WTC11 (cell line): ENCODE measurements at regions not wholly inside any gene's neighbourhood (a gene's known extent, or its start where the extent isn't known, plus 50 kb on each side); places are given as distances from the start of the nearest gene placed in this dataset.

Source experiments
- CREM ChIP-seq: sonication (generic); formaldehyde crosslinking; IDR thresholded peaks from 2 replicates; pipeline ENCODE4 v1.8.1; 2022; ENCODE audit warnings: mild to moderate bottlenecking, missing genetic modification reagents, moderate library complexity
- GABPB1 ChIP-seq: sonication (generic); formaldehyde crosslinking; IDR thresholded peaks from 2 replicates; pipeline ENCODE4 v1.8.1; 2023; ENCODE audit warnings: mild to moderate bottlenecking, missing genetic modification reagents
- TF ChIP-seq, protein P1 (sequence below): fragments of 250-450 bp; sonication (Bioruptor Pico); conservative IDR thresholded peaks from 2 replicates; pipeline ENCODE4 v1.9.0; 2021; ENCODE audit warnings: mild to moderate bottlenecking
- TF ChIP-seq, protein P2 (sequence below): fragments of 200-600 bp; IDR thresholded peaks from 2 replicates; pipeline ENCODE4 v1.8.0; 2022; ENCODE audit warnings: antibody characterized with exemption
- TF ChIP-seq, protein P3 (sequence below): sonication (generic); formaldehyde crosslinking; IDR thresholded peaks from 2 replicates; pipeline ENCODE4 v1.8.0; 2022; ENCODE audit warnings: mild to moderate bottlenecking, missing genetic modification reagents
- TF ChIP-seq, protein P4 (sequence below): sonication (generic); formaldehyde crosslinking; IDR thresholded peaks from 2 replicates; pipeline ENCODE4 v1.8.1; 2023; ENCODE audit warnings: mild to moderate bottlenecking, missing genetic modification reagents, borderline replicate concordance
- TF ChIP-seq, protein P5 (sequence below): sonication (generic); formaldehyde crosslinking; IDR thresholded peaks from 2 replicates; pipeline ENCODE4 v1.8.1; 2023; ENCODE audit warnings: mild to moderate bottlenecking, missing genetic modification reagents, moderate library complexity
- TF ChIP-seq, protein P6 (sequence below): sonication (generic); formaldehyde crosslinking; IDR thresholded peaks from 2 replicates; pipeline ENCODE4 v1.8.0; 2022; ENCODE audit warnings: mild to moderate bottlenecking, missing genetic modification reagents

DNA sequence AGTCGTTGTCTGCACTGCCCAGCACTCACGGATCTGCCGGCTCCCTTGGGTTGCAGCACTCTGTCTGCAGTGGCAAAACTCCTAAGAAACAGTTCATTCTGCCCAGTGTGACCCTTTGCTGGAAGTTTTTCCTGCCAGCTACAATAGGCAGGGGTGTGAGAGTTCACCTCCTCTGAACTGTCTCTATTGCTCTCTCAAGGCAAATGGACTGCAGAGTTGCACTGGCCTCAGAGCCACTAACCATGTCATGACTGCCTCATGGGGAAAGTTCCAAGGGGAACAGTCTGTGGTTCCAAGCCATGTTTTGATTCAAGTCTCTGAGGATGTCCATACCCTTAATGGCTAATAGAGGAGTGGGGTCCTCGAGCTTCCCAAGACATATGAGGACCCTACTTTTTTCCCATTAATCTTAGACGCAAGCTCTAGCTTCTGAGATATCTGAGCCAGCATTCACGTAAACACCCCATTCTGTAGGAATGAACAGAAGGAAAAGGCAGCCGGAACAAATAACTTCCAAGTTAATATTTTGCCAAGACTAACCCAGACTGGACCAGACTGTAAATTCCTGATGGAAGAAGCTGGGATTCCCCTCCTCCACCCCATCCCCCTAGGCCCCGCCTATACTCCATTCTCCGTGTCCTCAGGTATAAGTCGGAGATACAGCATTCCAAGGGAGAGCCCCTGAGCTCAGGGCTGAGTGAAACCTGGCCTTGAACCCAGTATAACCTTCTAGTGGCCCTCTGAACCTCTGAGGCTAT lies 93.8 kb upstream of the AKT3 start:
- TF ChIP-seq, protein P1, sequence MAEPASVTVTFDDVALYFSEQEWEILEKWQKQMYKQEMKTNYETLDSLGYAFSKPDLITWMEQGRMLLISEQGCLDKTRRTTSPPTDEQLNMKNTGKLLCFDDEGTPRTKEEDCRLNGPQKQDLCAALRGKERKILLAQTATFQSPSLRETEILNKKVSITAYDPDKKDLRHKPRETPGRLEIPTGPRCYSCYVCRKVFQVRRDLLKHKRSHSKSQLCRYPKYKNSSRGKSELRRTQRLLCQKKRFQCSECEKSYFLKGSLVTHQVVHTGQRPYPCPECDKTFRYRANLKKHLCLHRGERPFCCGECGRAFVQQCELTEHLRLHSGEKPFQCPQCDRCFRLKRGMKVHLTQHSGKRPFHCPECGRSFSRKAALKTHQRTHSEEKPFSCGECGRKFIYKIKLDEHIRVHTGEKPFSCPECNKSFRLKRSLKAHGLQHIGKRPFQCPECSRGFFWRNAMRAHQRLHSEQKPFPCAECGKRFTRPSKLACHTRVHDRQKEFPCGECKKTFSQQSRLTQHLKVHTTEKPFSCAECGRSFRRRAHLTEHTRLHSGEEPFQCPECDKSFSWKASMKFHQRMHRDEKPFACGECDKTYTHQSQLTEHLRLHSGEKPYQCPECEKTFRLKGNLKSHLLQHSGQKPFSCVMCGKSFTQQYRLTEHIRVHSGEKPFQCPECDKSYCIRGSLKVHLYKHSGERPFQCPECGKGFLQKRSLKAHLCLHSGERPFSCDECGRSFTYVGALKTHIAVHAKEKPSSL, result no peak
- TF ChIP-seq, protein P2, sequence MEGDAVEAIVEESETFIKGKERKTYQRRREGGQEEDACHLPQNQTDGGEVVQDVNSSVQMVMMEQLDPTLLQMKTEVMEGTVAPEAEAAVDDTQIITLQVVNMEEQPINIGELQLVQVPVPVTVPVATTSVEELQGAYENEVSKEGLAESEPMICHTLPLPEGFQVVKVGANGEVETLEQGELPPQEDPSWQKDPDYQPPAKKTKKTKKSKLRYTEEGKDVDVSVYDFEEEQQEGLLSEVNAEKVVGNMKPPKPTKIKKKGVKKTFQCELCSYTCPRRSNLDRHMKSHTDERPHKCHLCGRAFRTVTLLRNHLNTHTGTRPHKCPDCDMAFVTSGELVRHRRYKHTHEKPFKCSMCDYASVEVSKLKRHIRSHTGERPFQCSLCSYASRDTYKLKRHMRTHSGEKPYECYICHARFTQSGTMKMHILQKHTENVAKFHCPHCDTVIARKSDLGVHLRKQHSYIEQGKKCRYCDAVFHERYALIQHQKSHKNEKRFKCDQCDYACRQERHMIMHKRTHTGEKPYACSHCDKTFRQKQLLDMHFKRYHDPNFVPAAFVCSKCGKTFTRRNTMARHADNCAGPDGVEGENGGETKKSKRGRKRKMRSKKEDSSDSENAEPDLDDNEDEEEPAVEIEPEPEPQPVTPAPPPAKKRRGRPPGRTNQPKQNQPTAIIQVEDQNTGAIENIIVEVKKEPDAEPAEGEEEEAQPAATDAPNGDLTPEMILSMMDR, result no peak
- TF ChIP-seq, protein P3, sequence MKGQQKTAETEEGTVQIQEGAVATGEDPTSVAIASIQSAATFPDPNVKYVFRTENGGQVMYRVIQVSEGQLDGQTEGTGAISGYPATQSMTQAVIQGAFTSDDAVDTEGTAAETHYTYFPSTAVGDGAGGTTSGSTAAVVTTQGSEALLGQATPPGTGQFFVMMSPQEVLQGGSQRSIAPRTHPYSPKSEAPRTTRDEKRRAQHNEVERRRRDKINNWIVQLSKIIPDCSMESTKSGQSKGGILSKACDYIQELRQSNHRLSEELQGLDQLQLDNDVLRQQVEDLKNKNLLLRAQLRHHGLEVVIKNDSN, result no peak
- TF ChIP-seq CREM (CRISPR knock-in tag) (no peak), GABPB1 (CRISPR knock-in tag) (no peak)
- TF ChIP-seq, protein P4, sequence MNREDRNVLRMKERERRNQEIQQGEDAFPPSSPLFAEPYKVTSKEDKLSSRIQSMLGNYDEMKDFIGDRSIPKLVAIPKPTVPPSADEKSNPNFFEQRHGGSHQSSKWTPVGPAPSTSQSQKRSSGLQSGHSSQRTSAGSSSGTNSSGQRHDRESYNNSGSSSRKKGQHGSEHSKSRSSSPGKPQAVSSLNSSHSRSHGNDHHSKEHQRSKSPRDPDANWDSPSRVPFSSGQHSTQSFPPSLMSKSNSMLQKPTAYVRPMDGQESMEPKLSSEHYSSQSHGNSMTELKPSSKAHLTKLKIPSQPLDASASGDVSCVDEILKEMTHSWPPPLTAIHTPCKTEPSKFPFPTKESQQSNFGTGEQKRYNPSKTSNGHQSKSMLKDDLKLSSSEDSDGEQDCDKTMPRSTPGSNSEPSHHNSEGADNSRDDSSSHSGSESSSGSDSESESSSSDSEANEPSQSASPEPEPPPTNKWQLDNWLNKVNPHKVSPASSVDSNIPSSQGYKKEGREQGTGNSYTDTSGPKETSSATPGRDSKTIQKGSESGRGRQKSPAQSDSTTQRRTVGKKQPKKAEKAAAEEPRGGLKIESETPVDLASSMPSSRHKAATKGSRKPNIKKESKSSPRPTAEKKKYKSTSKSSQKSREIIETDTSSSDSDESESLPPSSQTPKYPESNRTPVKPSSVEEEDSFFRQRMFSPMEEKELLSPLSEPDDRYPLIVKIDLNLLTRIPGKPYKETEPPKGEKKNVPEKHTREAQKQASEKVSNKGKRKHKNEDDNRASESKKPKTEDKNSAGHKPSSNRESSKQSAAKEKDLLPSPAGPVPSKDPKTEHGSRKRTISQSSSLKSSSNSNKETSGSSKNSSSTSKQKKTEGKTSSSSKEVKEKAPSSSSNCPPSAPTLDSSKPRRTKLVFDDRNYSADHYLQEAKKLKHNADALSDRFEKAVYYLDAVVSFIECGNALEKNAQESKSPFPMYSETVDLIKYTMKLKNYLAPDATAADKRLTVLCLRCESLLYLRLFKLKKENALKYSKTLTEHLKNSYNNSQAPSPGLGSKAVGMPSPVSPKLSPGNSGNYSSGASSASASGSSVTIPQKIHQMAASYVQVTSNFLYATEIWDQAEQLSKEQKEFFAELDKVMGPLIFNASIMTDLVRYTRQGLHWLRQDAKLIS (CRISPR knock-in tag), result no peak
- TF ChIP-seq, protein P5, sequence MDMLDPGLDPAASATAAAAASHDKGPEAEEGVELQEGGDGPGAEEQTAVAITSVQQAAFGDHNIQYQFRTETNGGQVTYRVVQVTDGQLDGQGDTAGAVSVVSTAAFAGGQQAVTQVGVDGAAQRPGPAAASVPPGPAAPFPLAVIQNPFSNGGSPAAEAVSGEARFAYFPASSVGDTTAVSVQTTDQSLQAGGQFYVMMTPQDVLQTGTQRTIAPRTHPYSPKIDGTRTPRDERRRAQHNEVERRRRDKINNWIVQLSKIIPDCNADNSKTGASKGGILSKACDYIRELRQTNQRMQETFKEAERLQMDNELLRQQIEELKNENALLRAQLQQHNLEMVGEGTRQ, result no peak
- TF ChIP-seq, protein P6, sequence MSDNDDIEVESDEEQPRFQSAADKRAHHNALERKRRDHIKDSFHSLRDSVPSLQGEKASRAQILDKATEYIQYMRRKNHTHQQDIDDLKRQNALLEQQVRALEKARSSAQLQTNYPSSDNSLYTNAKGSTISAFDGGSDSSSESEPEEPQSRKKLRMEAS, result no peak
